Type B pancreatic cell (in vitro differentiated cells): ENCODE measurements at regions not wholly inside any gene's neighbourhood (a gene's known extent, or its start where the extent isn't known, plus 50 kb on each side); places are given as distances from the start of the nearest gene placed in this dataset.

Source experiments
- DNase-seq: peaks from one replicate; pipeline ENCODE4 v3.0.0; 2021; ENCODE audit warnings: mixed read lengths; ENCODE audit not compliant: unreplicated experiment; ENCODE audit errors: extremely low spot score
- H3K27ac Mint-ChIP-seq: 2 replicates; pipeline ENCODE4 v1.8.0; 2021; ENCODE audit warnings: mild to moderate bottlenecking, mixed read lengths
- H3K27me3 Mint-ChIP-seq: 2 replicates; pipeline ENCODE4 v1.8.0; 2021; ENCODE audit warnings: mixed read lengths
- H3K36me3 Mint-ChIP-seq: 2 replicates; pipeline ENCODE4 v1.8.0; 2021; ENCODE audit warnings: mixed read lengths
- H3K4me1 Mint-ChIP-seq: one replicate; pipeline ENCODE4 v1.8.0; 2021; ENCODE audit warnings: mixed read lengths; ENCODE audit not compliant: unreplicated experiment
- H3K4me3 Mint-ChIP-seq: 2 replicates; pipeline ENCODE4 v1.8.0; 2021; ENCODE audit warnings: mild to moderate bottlenecking, mixed read lengths
- H3K9me3 Mint-ChIP-seq: 2 replicates; pipeline ENCODE4 v1.8.0; 2021; ENCODE audit warnings: mixed read lengths
- TF ChIP-seq, protein P1 (sequence below): fragments of 200-600 bp; sonication (generic); conservative IDR thresholded peaks from 2 replicates; pipeline ENCODE4 v1.5.0; 2021; ENCODE audit warnings: antibody characterized with exemption, mild to moderate bottlenecking

DNA sequence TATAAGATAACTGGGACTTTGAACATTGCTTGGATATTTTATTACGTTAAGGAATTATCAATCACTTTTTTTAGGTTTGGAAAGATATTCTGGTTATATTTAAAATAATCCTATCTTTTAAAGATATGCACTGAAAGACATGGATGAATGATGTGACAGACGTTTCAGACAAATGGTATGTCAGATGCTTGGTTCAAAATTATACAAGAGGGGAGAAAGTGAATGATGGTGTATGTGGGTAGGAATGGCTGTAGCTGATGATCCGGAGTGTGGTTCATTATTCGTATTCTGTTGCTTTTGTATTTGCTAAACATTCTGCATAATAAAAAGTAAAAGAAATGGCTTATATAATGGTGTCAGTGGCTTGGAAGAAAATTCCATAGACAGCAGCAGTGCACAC lies 51.0 kb upstream of the SNRPB2 start:
- TF ChIP-seq, protein P1, sequence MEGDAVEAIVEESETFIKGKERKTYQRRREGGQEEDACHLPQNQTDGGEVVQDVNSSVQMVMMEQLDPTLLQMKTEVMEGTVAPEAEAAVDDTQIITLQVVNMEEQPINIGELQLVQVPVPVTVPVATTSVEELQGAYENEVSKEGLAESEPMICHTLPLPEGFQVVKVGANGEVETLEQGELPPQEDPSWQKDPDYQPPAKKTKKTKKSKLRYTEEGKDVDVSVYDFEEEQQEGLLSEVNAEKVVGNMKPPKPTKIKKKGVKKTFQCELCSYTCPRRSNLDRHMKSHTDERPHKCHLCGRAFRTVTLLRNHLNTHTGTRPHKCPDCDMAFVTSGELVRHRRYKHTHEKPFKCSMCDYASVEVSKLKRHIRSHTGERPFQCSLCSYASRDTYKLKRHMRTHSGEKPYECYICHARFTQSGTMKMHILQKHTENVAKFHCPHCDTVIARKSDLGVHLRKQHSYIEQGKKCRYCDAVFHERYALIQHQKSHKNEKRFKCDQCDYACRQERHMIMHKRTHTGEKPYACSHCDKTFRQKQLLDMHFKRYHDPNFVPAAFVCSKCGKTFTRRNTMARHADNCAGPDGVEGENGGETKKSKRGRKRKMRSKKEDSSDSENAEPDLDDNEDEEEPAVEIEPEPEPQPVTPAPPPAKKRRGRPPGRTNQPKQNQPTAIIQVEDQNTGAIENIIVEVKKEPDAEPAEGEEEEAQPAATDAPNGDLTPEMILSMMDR: no peak
- H3K27me3 Mint-ChIP-seq: no peaks in the 10 kb centered on the region
- H3K36me3 Mint-ChIP-seq: no peaks in the 10 kb centered on the region
- no peak overlapping the region for H3K4me3 Mint-ChIP-seq
- H3K4me1 Mint-ChIP-seq: no peaks in the 10 kb centered on the region
- H3K9me3 Mint-ChIP-seq: no peaks in the 10 kb centered on the region
- H3K27ac Mint-ChIP-seq: no peak overlapping the region
- no peak for DNase-seq

GRCh38 chr20:16676891-16677290 lies 52.9 kb upstream of the SNRPB2 start:
- no peaks in the 10 kb centered on the region for H3K36me3 Mint-ChIP-seq
- H3K4me1 Mint-ChIP-seq: no peaks in the 10 kb centered on the region
- TF ChIP-seq, protein P1: no peak
- no peak for DNase-seq
- no peak overlapping the region for H3K4me3 Mint-ChIP-seq
- no peaks in the 10 kb centered on the region for H3K27me3 Mint-ChIP-seq
- no peaks in the 10 kb centered on the region for H3K9me3 Mint-ChIP-seq
- no peak overlapping the region for H3K27ac Mint-ChIP-seq

- H3K27ac Mint-ChIP-seq: no peak overlapping the region
- no peak overlapping the region for H3K4me3 Mint-ChIP-seq
- DNase-seq: no peak
- H3K9me3 Mint-ChIP-seq: no peaks in the 10 kb centered on the region
- H3K4me1 Mint-ChIP-seq: no peaks in the 10 kb centered on the region
- no peaks in the 10 kb centered on the region for H3K36me3 Mint-ChIP-seq
- TF ChIP-seq, protein P1: no peak
- H3K27me3 Mint-ChIP-seq: no peaks in the 10 kb centered on the region
Measured at GRCh38 chr20:16675001-16675564, 54.7 kb upstream of the SNRPB2 start.

DNA sequence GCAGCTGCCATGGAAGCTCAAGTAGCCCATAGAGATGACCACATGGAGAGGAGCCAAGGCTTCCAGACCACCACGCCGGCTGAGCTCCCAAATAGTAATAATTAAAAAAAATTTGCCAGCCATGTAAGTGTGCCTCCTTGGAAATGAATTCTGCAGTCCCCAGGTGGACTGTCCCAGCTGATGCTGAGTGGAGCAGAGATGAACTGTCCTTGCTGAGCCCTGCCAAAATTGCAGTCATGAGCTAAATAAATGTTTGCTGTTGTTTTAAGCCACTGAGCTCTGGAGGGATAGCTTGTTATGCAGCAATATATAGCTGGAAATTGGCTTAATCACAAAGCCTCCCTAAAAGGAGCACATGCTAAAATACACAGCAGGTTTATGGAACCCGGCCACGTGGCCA lies 55.6 kb upstream of the SNRPB2 start:
- H3K27ac Mint-ChIP-seq: no peak overlapping the region
- H3K9me3 Mint-ChIP-seq: no peaks in the 10 kb centered on the region
- H3K27me3 Mint-ChIP-seq: no peaks in the 10 kb centered on the region
- DNase-seq: no peak
- TF ChIP-seq, protein P1: no peak
- no peaks in the 10 kb centered on the region for H3K36me3 Mint-ChIP-seq
- H3K4me1 Mint-ChIP-seq: no peaks in the 10 kb centered on the region
- no peak overlapping the region for H3K4me3 Mint-ChIP-seq

- DNase-seq: no peak
- Mint-ChIP-seq H3K27ac (no peak overlapping the region), H3K4me3 (no peak overlapping the region), H3K4me1 (no peaks in the 10 kb centered on the region), H3K9me3 (no peaks in the 10 kb centered on the region), H3K27me3 (no peaks in the 10 kb centered on the region), H3K36me3 (no peaks in the 10 kb centered on the region)
- TF ChIP-seq, protein P1: no peak
Measured at GRCh38 chr20:16672299-16672698, 57.5 kb upstream of the SNRPB2 start.

- H3K27me3 Mint-ChIP-seq: no peaks in the 10 kb centered on the region
Measured at GRCh38 chr20:16671753-16672152, 58.1 kb upstream of the SNRPB2 start.

More at GRCh38 chr20:16671753-16672152, 58.1 kb upstream of the SNRPB2 start:
- H3K4me1 Mint-ChIP-seq: no peaks in the 10 kb centered on the region
- no peaks in the 10 kb centered on the region for H3K9me3 Mint-ChIP-seq
- no peak overlapping the region for H3K4me3 Mint-ChIP-seq
- H3K27ac Mint-ChIP-seq: no peak overlapping the region
- TF ChIP-seq, protein P1: no peak
- no peak for DNase-seq
- H3K36me3 Mint-ChIP-seq: no peaks in the 10 kb centered on the region
